GM23338 (cell line): ENCODE measurements at regions not wholly inside any gene's neighbourhood (a gene's known extent, or its start where the extent isn't known, plus 50 kb on each side); places are given as distances from the start of the nearest gene placed in this dataset.

ENCODE experiments used
- ATAC-seq: fragments of 200-7000 bp; cut with Tn5 transposase; 3 replicates; pipeline ENCODE4 v1.9.1; 2020
- DNase-seq: peaks from one replicate; pipeline ENCODE4 v3.0.0-alpha.2; 2015; ENCODE audit warnings: low spot score
- H2AFZ ChIP-seq: fragments of 200-600 bp; sonication (generic); 2 replicates; pipeline ENCODE4 v1.8.0; 2016; ENCODE audit warnings: antibody characterized with exemption, mild to moderate bottlenecking, moderate library complexity
- H3F3A ChIP-seq: fragments of 200-600 bp; sonication (generic); replicated peaks from 2 replicates; pipeline ENCODE4 v1.8.0; 2017; ENCODE audit warnings: antibody characterized with exemption, mixed run types, low read depth
- H3K27ac ChIP-seq: fragments of 200-600 bp; sonication (generic); 2 replicates; pipeline ENCODE4 v1.6.1; 2016; ENCODE audit warnings: low read depth
- H3K27me3 ChIP-seq: fragments of 200-600 bp; sonication (generic); 2 replicates; pipeline ENCODE4 v1.8.0; 2016; ENCODE audit warnings: mild to moderate bottlenecking, mixed run types, moderate library complexity; ENCODE audit not compliant: insufficient read depth
- H3K36me3 ChIP-seq: fragments of 200-600 bp; sonication (generic); 2 replicates; pipeline ENCODE4 v1.8.0; 2016; ENCODE audit warnings: mild to moderate bottlenecking; ENCODE audit not compliant: insufficient read depth
- H3K4me1 ChIP-seq: fragments of 200-600 bp; sonication (generic); 2 replicates; pipeline ENCODE4 v1.8.0; 2016; ENCODE audit warnings: mild to moderate bottlenecking, moderate library complexity; ENCODE audit not compliant: insufficient read depth
- H3K4me2 ChIP-seq: fragments of 200-600 bp; sonication (generic); 2 replicates; pipeline ENCODE4 v1.7.1; 2017; ENCODE audit warnings: mixed run types
- H3K4me3 ChIP-seq: fragments of 200-600 bp; sonication (generic); 2 replicates; pipeline ENCODE4 v1.6.1; 2016; ENCODE audit warnings: mixed run types
- H3K79me2 ChIP-seq: fragments of 200-600 bp; sonication (generic); replicated peaks from 2 replicates; pipeline ENCODE4 v1.8.0; 2017; ENCODE audit warnings: mild to moderate bottlenecking; ENCODE audit not compliant: insufficient read depth
- H3K9me2 ChIP-seq: fragments of 200-600 bp; sonication (generic); 2 replicates; pipeline ENCODE4 v1.8.0; 2017; ENCODE audit not compliant: insufficient read depth
- H4K20me1 ChIP-seq: fragments of 200-600 bp; sonication (generic); replicated peaks from 2 replicates; pipeline ENCODE4 v1.8.0; 2017; ENCODE audit warnings: mild to moderate bottlenecking; ENCODE audit not compliant: insufficient read depth
- H3K27ac Mint-ChIP-seq: 2 replicates; pipeline ENCODE4 v1.8.0; 2020; ENCODE audit warnings: inconsistent platforms, mild to moderate bottlenecking, moderate library complexity, mixed read lengths
- H3K27me3 Mint-ChIP-seq: 3 replicates; pipeline ENCODE4 v1.8.0; 2022; ENCODE audit warnings: low read depth, mild to moderate bottlenecking, moderate library complexity, mixed read lengths, inconsistent platforms; ENCODE audit not compliant: insufficient read depth, poor library complexity
- H3K36me3 Mint-ChIP-seq: 3 replicates; pipeline ENCODE4 v1.8.0; 2021; ENCODE audit warnings: low read depth, mild to moderate bottlenecking, inconsistent platforms, moderate library complexity, mixed read lengths
- H3K4me1 Mint-ChIP-seq: 3 replicates; pipeline ENCODE4 v1.8.0; 2020; ENCODE audit warnings: mild to moderate bottlenecking, inconsistent platforms, mixed read lengths
- H3K4me3 Mint-ChIP-seq: 3 replicates; pipeline ENCODE4 v1.8.0; 2021; ENCODE audit warnings: moderate library complexity, mild to moderate bottlenecking, inconsistent platforms, mixed read lengths
- H3K9me3 Mint-ChIP-seq: 3 replicates; pipeline ENCODE4 v1.8.0; 2020; ENCODE audit warnings: moderate library complexity, mild to moderate bottlenecking, inconsistent platforms, mixed read lengths
- CTCF ChIP-seq, 2 experiments: fragments of 200-600 bp in 1 of 2; sonication (generic) in 1 of 2; conservative IDR thresholded peaks; 2 replicates each; pipeline versions ENCODE4 v1.5.1 to v1.6.1; 2016 to 2017; ENCODE audit warnings: antibody characterized with exemption in 2 of 2, low read depth in 2 of 2, mild to moderate bottlenecking in 2 of 2, moderate library complexity in 1 of 2
- EZH2 ChIP-seq: fragments of 200-600 bp; sonication (generic); IDR thresholded peaks from one replicate; pipeline ENCODE4 v1.8.0; 2017; ENCODE audit warnings: antibody characterized with exemption, mild to moderate bottlenecking, low read depth; ENCODE audit not compliant: unreplicated experiment
- EZH2phosphoT487 ChIP-seq: fragments of 200-600 bp; sonication (generic); IDR thresholded peaks from one replicate; pipeline ENCODE4 v1.8.1; 2018; ENCODE audit warnings: antibody characterized with exemption; ENCODE audit not compliant: unreplicated experiment
- JUNB ChIP-seq: IDR thresholded peaks from one replicate; pipeline ENCODE4 v1.6.1; 2016; ENCODE audit warnings: antibody characterized with exemption; ENCODE audit not compliant: unreplicated experiment
- ZNF114 ChIP-seq: fragments of 250-450 bp; sonication (Bioruptor Pico); IDR thresholded peaks from 2 replicates; pipeline ENCODE4 v1.5.0; 2020; ENCODE audit warnings: mild to moderate bottlenecking, moderate library complexity
- ZNF331 ChIP-seq: fragments of 250-450 bp; sonication (Bioruptor Pico); IDR thresholded peaks from 2 replicates; pipeline ENCODE4 v1.5.0; 2020; ENCODE audit warnings: low read depth, mild to moderate bottlenecking, moderate library complexity
- ZNF462 ChIP-seq: fragments of 250-450 bp; sonication (Bioruptor Pico); IDR thresholded peaks from 2 replicates; pipeline ENCODE4 v1.5.0; 2020; ENCODE audit warnings: mild to moderate bottlenecking, moderate library complexity

GRCh38 chr2:62286089-62286785 lies 90.3 kb downstream of the B3GNT2 start (continued):
- TF ChIP-seq ZNF462 (CRISPR knock-in tag) (no peak), CTCF (conservative IDR thresholded peaks at IDR 0.05; ENCODE audit: low read depth in 2 of 2) (no peak), EZH2 (no peak), ZNF114 (CRISPR knock-in tag) (no peak), EZH2phosphoT487 (no peak), ZNF331 (CRISPR knock-in tag) (no peak)

- Mint-ChIP-seq H3K27ac (no peak overlapping the region), H3K9me3 (peaks cover 52% of the 10 kb centered on the region), H3K4me1 (no peaks in the 10 kb centered on the region; the same call in 2 of the 3 replicates), H3K36me3 (peaks cover 32% of the 10 kb centered on the region), H3K4me3 (no peak overlapping the region), H3K27me3 (peaks cover 9% of the 10 kb centered on the region)
- ATAC-seq = no peak
- H3K27me3 ChIP-seq = no peaks in the 10 kb centered on the region
- H3K9me2 ChIP-seq = no peaks in the 10 kb centered on the region
- H2AFZ ChIP-seq = no peak overlapping the region
- DNase-seq = peak; percentile 53
- H3K79me2 ChIP-seq = no peaks in the 10 kb centered on the region
- TF ChIP-seq CTCF (conservative IDR thresholded peaks at IDR 0.05; ENCODE audit: low read depth in 2 of 2) (peak in 1 of 2 experiments; percentile 27; a peak in 3 of 4 replicates), JUNB (no peak)
- no peak overlapping the region for H3K4me2 ChIP-seq
- no peaks in the 10 kb centered on the region for H4K20me1 ChIP-seq
- no peak overlapping the region for H3K4me3 ChIP-seq
- no peaks in the 10 kb centered on the region for H3F3A ChIP-seq
- no peak overlapping the region for H3K27ac ChIP-seq
- peaks cover 5% of the 10 kb centered on the region; the same call in 1 of the 2 replicates for H3K36me3 ChIP-seq
- no peaks in the 10 kb centered on the region for H3K4me1 ChIP-seq
Measured at GRCh38 chr2:62284980-62285379, 89.1 kb downstream of the B3GNT2 start.
